ENCODE measurements at regions not wholly inside any gene's neighbourhood (a gene's known extent, or its start where the extent isn't known, plus 50 kb on each side); places are given as distances from the start of the nearest gene placed in this dataset.
A peak's percentile ranks its signal among the peaks of the same experiment; 100 is the strongest.
"Not testable (repeated sequence)": the region's sequence is repeated elsewhere in the genome, so short reads cannot be mapped to it uniquely, and the experiment has no call there.

- no peak for DNase-seq
Measured at GRCh38 chr4:81375745-81376144, 96.0 kb downstream of the RASGEF1B start.

DNA sequence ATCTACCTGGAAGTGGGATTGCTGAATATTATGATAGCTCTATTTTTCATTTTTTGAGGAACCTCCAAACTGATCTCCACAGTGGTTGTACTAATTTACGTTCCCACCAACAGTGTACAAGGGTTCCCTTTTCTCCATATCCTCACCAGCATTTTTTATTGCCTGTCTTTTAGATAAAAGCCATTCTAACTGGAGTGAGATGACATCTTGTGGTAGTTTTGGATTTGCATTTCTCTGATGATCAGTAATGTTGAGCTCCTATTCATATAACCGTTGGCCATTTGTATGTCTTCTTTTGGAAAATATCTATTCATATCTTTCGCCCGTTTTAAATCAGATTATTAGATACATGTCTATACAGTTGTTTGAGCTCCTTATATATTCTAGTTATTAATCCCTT lies 101.8 kb downstream of the RASGEF1B start:
- DNase-seq = no peak

GRCh38 chr4:81366779-81367178 lies 104.9 kb downstream of the RASGEF1B start:
- DNase-seq = no peak

- no peak for DNase-seq
Measured at GRCh38 chr4:81360737-81361136, 111.0 kb downstream of the RASGEF1B start.

DNA sequence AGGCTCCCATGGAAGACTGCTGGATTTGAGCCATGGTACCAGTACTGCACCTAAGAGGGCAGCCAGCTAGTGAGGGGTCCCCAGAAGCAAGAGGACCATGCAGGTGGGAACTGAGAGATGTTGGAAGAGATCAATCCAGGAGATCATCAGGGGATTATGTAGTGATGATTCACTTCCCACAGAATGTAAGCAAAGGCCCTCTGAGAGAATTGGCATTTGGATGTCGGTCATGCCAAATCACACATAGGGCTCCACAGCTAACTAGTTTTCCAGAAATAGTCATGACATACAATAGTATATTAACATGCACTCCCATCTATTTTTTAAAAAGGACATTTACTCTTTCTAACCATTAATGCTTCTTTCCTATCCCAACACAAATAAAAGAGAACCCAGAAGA lies 112.5 kb downstream of the RASGEF1B start:
- no peak for DNase-seq

GRCh38 chr4:81358154-81358553 lies 113.6 kb downstream of the RASGEF1B start:
- no peak for DNase-seq

- DNase-seq = no peak
Measured at GRCh38 chr4:81356621-81357020, 115.1 kb downstream of the RASGEF1B start.

GRCh38 chr4:81355136-81355535 lies 116.6 kb downstream of the RASGEF1B start:
- no peak for DNase-seq

- DNase-seq = no peak
Measured at GRCh38 chr4:81353861-81354260, 117.8 kb downstream of the RASGEF1B start.

DNA sequence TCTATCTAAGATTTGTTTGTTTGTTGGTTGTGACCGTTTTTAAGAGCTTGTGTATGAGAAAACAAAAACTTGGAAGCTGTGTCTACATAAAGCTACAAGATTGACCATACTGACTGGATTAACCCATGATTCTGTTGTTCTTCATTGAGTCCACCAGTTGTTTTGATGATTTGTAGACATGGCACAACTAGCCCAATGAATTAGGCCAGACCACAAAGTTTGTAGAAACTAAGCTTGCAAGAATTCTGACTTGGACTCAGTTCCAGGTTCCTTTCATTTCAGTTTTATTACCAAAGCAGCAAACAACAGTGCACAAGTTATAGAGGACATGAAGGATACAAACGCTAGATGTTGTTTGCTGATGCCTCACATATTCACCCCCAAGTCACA lies 119.3 kb downstream of the RASGEF1B start:
- DNase-seq = no peak

DNA sequence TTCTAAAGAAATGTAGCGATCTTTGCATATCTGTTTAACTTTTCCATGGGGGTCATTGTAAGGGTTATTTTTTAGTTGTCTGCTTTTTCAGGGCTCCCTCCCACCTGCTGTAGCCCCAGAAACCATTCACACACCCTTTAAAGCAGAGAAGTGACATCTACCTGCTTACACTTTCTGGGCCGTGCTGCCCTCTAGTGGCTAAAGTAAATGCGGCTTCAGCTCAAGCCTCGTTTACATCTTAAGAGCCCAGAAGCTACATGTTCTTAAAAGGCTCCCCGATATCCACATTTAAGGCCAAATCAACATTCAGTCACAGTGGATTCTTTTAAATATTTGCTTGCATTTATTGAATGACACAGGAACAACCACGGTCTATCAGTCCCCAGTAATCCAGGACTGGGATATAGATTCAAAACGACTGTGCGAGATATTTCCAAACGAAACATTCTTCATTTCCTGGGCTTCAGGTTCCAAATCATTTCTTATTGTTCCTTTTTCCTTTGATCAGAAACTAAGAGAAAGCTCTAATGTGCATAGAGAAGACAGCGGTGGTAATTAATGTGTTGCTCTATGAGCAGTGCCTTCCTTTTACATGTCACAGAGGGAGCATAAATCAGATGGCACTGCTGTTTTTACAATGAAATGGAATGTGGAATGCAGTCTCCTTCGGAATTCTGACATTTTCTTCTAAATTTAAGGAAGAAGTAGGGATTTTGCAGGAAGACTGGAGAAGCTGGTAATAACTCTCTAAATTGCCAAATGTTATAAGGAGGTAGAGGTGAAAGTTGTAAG lies 119.9 kb downstream of the RASGEF1B start:
- DNase-seq = peak; percentile 3 to 63 (median 32)

DNA sequence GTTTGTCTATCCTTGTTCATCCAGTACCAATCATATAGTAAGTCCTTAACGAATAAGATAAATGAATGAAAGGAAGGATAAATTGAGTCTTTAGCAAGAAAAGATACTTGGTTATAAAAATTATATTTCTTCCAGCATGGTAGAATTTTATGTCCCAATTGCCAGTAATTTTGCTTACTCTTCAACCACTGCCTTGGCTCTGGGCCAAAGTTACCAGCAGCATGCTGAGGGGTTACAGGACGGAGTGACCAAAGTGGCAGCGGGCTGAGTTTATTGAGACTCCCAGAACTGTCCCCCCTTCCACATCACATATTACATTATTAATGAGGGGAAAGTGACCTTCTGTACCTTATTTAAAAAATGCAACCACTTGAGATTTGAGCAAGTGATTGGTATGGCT lies 121.7 kb downstream of the RASGEF1B start:
- DNase-seq = no peak

- DNase-seq = no peak
Measured at GRCh38 chr4:81348778-81349094, 123.0 kb downstream of the RASGEF1B start.

DNA sequence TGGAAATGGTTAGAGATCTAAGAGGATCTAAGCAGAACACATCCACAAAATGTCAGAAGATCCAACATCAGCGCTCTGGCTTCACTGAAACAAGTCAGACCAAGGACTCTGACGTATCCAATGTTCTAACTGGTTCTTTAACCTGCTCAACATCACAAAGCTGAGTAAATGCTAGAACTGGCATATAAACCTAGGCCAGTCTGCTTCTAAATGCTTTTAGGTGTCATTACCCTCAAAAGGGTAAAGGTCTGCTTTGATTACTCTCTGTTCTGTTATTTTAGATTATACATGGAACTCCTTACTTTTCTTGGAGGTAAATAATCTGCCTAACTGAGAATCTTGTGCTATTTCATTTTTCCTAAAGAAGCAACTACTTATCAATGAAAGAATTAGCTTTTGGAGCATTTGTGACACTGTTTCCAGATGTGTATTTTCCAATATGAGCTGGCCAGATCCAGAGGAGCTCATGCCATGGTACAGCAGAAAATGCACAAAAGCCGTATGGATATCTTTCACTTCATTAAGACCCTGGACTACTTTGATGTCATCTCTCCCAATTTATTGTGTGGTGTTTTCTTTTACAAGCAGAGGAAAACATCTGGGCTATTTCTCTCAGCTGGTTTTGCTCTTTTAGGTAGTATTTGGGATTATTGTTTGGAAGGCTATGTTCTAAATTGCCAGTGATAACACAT lies 123.5 kb downstream of the RASGEF1B start:
- DNase-seq = no peak

GRCh38 chr4:81346719-81347118 lies 125.0 kb downstream of the RASGEF1B start:
- no peak for DNase-seq

DNA sequence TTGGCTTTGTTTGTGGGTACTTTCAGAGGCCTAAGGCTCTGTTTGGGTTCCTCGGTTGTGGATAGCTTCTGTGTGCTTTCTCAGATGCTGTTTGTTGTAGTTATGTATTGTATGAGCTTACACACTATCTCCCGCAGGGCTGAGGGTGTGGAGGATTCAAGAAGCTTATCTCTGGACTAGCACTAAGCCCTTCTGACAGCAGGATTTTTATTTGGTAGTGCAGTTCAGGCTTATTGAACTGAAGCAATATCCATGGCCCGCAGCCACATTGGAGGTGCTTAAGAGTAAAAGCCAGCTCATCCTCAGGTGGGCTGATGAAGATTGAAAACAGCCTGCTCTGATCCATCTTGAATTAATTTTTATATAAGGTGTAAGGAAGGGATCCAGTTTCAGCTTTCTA lies 128.2 kb downstream of the RASGEF1B start:
- no peak for DNase-seq

DNA sequence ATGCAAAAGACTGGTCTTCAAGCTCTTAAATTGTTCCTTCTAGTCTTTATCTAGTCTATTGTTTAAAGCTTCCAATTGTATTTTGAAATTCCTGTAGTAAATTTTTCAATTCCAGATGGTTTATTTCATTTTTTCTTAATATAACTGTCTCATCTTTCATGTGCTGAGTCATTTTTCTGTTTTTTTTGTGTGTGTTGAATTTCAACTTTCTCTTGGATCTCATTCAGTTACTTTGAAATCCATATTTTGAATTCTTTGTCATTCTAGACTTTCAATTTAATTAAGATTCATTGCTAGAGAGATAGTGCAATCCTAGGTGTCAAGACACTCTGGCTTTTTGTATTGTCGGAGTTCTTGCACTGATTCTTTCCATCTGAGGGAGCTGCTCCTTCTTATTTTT lies 128.0 kb upstream of the PRKG2 start:
- no peak for DNase-seq

- DNase-seq = no peak
Measured at GRCh38 chr4:81337211-81337610, 122.2 kb upstream of the PRKG2 start.

- DNase-seq = no peak
Measured at GRCh38 chr4:81335122-81335912, 120.3 kb upstream of the PRKG2 start.

GRCh38 chr4:81330018-81330417 lies 115.0 kb upstream of the PRKG2 start:
- DNase-seq = no peak

DNA sequence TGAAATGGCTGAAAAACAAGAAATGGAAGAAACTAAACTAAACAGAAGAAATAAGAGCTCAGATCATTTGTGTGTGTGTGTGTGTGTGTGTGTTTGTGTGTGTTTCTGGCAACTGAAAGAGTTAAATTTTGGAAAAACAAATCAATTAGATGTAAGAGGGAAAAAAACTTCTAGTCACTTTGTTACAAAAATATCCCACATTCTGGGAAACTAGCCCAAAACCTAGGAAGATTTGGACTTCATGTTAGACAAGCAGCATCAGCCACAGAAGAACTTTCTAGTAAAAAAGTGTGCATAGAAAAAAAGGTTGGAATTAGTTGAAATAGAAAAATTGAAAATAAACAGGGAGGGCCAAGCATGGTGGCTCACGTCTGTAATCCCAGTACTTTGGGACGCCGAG lies 111.6 kb upstream of the PRKG2 start:
- DNase-seq = no peak

- DNase-seq = not testable (repeated sequence)
Measured at GRCh38 chr4:81324594-81324993, 109.6 kb upstream of the PRKG2 start.

GRCh38 chr4:81319657-81320056 lies 104.6 kb upstream of the PRKG2 start:
- DNase-seq = no peak

DNA sequence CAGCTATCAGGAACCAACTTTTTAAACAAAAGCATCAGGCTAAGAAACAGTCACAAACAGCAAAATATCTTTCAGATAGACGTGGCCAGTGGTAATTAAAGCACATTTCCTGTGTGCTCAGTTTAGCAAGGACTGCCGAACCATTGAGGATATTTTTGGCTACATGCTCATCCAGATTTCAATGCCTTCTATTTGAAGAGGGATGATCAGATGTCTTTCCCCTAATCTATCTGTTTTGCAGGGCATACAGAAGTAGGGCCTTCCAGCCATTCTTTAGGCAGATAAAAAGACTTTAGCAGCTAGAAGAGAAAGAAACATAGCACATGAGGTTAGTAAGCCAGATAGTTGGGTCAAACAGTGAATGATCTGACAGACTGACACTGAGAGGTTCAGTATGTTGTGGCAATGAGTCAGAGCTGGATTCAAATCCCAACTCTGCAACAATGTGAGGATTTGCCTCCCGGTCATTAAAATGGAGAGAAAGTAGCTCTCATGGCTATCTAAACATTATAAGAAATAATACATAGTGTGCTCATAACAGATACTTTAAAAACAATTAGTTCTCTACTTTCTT lies 100.0 kb upstream of the PRKG2 start:
- DNase-seq = no peak
